ENCODE measurements at regions not wholly inside any gene's neighbourhood (a gene's known extent, or its start where the extent isn't known, plus 50 kb on each side); places are given as distances from the start of the nearest gene placed in this dataset.
A peak's percentile ranks its signal among the peaks of the same experiment; 100 is the strongest.

DNA sequence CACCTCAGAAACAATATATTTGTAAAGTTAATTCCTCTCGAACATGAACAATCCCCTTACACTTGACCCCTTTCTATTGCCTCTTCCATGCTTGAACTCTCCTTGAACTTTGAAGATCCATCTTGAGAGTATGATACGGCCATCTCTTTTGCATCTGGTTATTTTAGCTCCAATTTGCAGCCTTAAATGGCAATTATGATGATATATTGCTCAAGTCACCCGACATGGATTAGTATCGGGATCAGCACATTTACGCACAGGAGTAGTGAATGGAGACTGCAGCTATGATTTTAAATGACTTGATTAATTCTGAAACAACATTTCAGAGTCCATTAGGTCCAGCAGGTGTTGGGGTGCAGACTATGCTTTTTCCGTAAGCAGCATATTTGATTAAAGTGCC lies 143.8 kb upstream of the PAQR3 start:
- peaks cover 0 to 6% (median 0%) of the 10 kb centered on the region in 4 donors for H3K9me3 ChIP-seq
- peak overlapping the region in 1 of 4 donors; percentile 42 for H3K27ac ChIP-seq
- no peaks in the 10 kb centered on the region for H3K27me3 ChIP-seq
- H3K4me3 ChIP-seq: no peak overlapping the region
- H3K4me1 ChIP-seq: no peaks in the 10 kb centered on the region
- DNase-seq: no peak
- no peak for TF ChIP-seq POLR2A (IDR thresholded peaks at IDR 0.05)
- TF ChIP-seq, protein P1, sequence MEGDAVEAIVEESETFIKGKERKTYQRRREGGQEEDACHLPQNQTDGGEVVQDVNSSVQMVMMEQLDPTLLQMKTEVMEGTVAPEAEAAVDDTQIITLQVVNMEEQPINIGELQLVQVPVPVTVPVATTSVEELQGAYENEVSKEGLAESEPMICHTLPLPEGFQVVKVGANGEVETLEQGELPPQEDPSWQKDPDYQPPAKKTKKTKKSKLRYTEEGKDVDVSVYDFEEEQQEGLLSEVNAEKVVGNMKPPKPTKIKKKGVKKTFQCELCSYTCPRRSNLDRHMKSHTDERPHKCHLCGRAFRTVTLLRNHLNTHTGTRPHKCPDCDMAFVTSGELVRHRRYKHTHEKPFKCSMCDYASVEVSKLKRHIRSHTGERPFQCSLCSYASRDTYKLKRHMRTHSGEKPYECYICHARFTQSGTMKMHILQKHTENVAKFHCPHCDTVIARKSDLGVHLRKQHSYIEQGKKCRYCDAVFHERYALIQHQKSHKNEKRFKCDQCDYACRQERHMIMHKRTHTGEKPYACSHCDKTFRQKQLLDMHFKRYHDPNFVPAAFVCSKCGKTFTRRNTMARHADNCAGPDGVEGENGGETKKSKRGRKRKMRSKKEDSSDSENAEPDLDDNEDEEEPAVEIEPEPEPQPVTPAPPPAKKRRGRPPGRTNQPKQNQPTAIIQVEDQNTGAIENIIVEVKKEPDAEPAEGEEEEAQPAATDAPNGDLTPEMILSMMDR (IDR thresholded peaks at IDR 0.05): no peak
- H3K36me3 ChIP-seq: no peaks in the 10 kb centered on the region

DNA sequence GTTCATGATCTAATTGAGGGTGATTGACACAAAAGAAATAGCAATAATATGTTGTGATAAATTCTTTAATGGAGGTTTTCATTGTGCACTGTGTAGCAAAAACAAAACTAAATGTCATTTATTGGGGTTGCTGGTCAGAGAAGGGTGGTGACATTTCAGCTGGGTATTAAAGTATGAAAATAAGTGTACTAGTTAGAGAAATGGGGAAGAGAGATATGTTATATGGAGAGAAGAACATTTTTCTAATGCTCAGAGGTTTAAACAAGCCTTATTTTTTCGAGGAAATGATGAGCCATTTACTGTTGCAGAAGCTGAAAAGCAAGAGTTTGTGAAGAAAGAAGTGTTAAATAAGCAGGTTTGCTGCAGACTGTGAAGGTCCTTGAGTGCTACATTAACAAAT lies 142.7 kb upstream of the PAQR3 start:
- H3K4me3 ChIP-seq: no peak overlapping the region
- H3K27me3 ChIP-seq: no peaks in the 10 kb centered on the region
- TF ChIP-seq, protein P1 (IDR thresholded peaks at IDR 0.05): no peak
- no peak for TF ChIP-seq POLR2A (IDR thresholded peaks at IDR 0.05)
- no peak for DNase-seq
- H3K36me3 ChIP-seq: no peaks in the 10 kb centered on the region
- no peak overlapping the region for H3K27ac ChIP-seq
- H3K9me3 ChIP-seq: peaks cover 0 to 6% (median 0%) of the 10 kb centered on the region in 4 donors
- no peaks in the 10 kb centered on the region for H3K4me1 ChIP-seq

DNA sequence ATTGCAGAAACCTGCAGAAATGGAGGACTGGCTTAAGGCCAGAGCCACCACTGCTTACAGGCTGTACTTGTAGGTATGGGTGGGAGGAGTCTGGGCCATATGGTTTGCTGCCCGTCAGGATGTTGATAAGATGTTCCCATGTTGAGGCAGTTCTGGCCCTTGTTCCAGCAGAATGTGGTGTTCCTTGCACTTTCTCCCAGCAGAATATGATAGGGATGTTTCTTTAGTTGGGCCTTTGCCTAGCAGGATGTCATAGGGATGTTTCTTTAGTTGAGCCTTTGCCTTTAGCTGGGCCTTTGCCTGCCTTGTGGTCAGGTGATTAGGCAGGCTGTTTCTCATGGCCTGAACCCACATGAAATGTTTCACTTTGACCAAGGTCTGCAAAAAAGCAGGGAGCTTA lies 139.1 kb upstream of the PAQR3 start:
- no peak overlapping the region for H3K4me3 ChIP-seq
- no peak for DNase-seq
- H3K4me1 ChIP-seq: no peaks in the 10 kb centered on the region
- H3K36me3 ChIP-seq: no peaks in the 10 kb centered on the region
- H3K9me3 ChIP-seq: peaks cover 0 to 12% (median 0%) of the 10 kb centered on the region in 4 donors
- no peak overlapping the region for H3K27ac ChIP-seq
- no peaks in the 10 kb centered on the region for H3K27me3 ChIP-seq
- TF ChIP-seq POLR2A (IDR thresholded peaks at IDR 0.05): no peak

DNA sequence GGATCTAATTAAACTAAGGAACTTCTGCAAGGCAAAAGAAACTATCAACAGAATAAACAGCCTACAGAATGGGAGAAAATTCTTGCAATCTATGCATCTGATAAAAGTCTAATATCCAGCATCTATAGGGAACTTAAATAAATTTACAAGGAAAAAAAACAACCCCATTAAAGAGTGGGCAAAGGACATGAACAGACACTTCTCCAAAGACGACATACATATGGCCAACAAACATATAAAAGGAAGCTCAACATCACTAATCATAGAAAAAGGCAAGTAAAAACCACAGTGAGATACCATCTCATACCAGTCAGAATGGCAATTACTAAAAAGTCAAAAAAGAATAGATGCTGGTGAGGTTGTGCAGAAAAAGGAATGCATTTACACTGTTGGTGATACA lies 134.8 kb upstream of the PAQR3 start:
- DNase-seq: no peak
- no peaks in the 10 kb centered on the region for H3K4me1 ChIP-seq
- no peak overlapping the region for H3K4me3 ChIP-seq
- H3K36me3 ChIP-seq: no peaks in the 10 kb centered on the region
- peaks cover 0 to 6% (median 0%) of the 10 kb centered on the region in 4 donors for H3K9me3 ChIP-seq
- H3K27me3 ChIP-seq: no peaks in the 10 kb centered on the region
- H3K27ac ChIP-seq: no peak overlapping the region
- TF ChIP-seq, protein P1 (IDR thresholded peaks at IDR 0.05): no peak
- no peak for TF ChIP-seq POLR2A (IDR thresholded peaks at IDR 0.05)

DNA sequence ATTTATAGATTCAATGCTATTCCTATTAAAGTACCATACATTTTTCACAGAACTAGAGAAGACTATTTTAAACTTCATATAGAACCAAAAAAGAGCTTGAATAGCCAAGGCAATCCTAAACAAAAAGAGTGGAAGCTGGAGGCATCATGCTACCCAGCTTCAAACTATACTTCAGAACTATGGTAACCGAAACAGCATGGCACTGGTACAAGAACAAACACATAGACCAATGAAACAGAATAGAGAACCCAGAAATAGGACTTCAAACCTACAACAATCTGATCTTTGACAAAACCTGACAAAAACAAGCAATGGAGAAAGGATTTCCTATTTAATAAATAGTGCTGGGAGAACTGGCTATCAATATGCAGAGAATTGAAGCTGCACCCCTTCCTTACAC lies 134.2 kb upstream of the PAQR3 start:
- no peak overlapping the region for H3K27ac ChIP-seq
- no peak for DNase-seq
- H3K36me3 ChIP-seq: no peaks in the 10 kb centered on the region
- H3K9me3 ChIP-seq: peaks cover 0 to 6% (median 0%) of the 10 kb centered on the region in 4 donors
- H3K27me3 ChIP-seq: no peaks in the 10 kb centered on the region
- no peaks in the 10 kb centered on the region for H3K4me1 ChIP-seq
- no peak for TF ChIP-seq POLR2A (IDR thresholded peaks at IDR 0.05)
- TF ChIP-seq, protein P1 (IDR thresholded peaks at IDR 0.05): no peak
- H3K4me3 ChIP-seq: no peak overlapping the region

DNA sequence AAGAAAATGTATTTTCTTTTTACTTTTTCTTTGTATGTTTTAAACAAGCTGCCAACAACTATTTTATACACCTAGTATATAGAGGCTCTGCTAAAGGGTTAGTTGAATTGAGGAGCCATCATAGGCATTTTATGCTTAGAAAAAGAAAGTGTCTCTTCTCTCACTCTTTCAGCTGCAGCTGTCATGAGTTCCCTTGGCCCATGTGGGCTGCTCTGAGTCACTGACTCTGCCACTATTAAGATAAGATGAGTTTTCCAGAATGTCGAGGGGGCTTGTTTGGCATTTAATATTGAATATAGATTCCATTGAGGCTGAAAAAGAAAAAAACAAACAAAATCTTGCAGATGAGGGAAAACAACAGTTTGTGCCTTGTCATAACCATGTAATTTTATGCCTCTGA lies 126.0 kb upstream of the PAQR3 start:
- no peak overlapping the region for H3K27ac ChIP-seq
- H3K4me1 ChIP-seq: no peaks in the 10 kb centered on the region
- H3K4me3 ChIP-seq: no peak overlapping the region
- H3K36me3 ChIP-seq: no peaks in the 10 kb centered on the region
- no peak for DNase-seq
- no peak for TF ChIP-seq POLR2A (IDR thresholded peaks at IDR 0.05)
- H3K27me3 ChIP-seq: no peaks in the 10 kb centered on the region
- H3K9me3 ChIP-seq: no peaks in the 10 kb centered on the region

DNA sequence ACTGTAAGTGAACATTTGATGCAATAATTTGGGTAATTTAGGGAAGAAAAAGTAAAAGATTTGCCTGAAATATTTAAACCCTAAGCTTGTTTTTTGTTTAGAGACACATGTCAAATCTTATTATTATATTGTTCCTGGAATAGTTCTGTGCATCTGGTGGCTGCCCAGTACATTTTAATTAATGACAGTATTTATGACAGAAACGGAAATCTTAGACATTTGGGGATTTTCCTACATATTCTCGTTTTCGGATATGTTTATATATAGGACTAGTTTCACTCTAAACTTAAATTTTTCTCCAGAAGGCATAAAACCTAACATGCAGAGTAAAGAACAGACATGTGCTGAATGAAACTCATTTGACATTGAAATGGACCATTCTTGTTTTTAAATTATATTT lies 125.6 kb upstream of the PAQR3 start:
- Histone ChIP-seq H3K27ac (no peak overlapping the region), H3K4me3 (no peak overlapping the region), H3K4me1 (no peaks in the 10 kb centered on the region), H3K27me3 (no peaks in the 10 kb centered on the region), H3K36me3 (no peaks in the 10 kb centered on the region), H3K9me3 (no peaks in the 10 kb centered on the region)
- DNase-seq: no peak
- TF ChIP-seq POLR2A (IDR thresholded peaks at IDR 0.05): no peak
- TF ChIP-seq, protein P1 (IDR thresholded peaks at IDR 0.05): no peak
